H9 (cell line): ENCODE measurements at regions not wholly inside any gene's neighbourhood (a gene's known extent, or its start where the extent isn't known, plus 50 kb on each side); places are given as distances from the start of the nearest gene placed in this dataset.

Source experiments
- DNase-seq: peaks from one replicate; pipeline ENCODE4 v3.0.0-alpha.2; 2017
- H2AFZ ChIP-seq: one replicate; pipeline ENCODE4 v1.6.1; 2013; ENCODE audit warnings: mild to moderate bottlenecking, low read length, control low read depth, moderate library complexity
- H2AK5ac ChIP-seq: 2 replicates; pipeline ENCODE4 v1.6.1; 2013; ENCODE audit warnings: low read length, control low read depth, mixed read lengths; ENCODE audit not compliant: insufficient read length
- H2BK120ac ChIP-seq: one replicate; pipeline ENCODE4 v1.6.1; 2013; ENCODE audit warnings: low read depth, mild to moderate bottlenecking, low read length, control low read depth, inconsistent platforms; ENCODE audit not compliant: poor library complexity, severe bottlenecking
- H2BK12ac ChIP-seq: 2 replicates; pipeline ENCODE4 v1.6.1; 2013; ENCODE audit warnings: low read length, control low read depth, mixed read lengths, low read depth; ENCODE audit not compliant: insufficient read length
- H2BK15ac ChIP-seq: 2 replicates; pipeline ENCODE4 v1.6.1; 2013; ENCODE audit warnings: low read depth, low read length, control low read depth
- H2BK20ac ChIP-seq: one replicate; pipeline ENCODE4 v1.6.1; 2013; ENCODE audit warnings: low read depth, mild to moderate bottlenecking, low read length, control low read depth, inconsistent platforms; ENCODE audit not compliant: poor library complexity, severe bottlenecking
- H2BK5ac ChIP-seq: 2 replicates; pipeline ENCODE4 v1.6.1; 2013; ENCODE audit warnings: low read length, control low read depth, mixed read lengths; ENCODE audit not compliant: insufficient read length
- H3K14ac ChIP-seq: 2 replicates; pipeline ENCODE4 v1.6.1; 2013; ENCODE audit warnings: low read length, control low read depth; ENCODE audit not compliant: insufficient read depth
- H3K18ac ChIP-seq: 2 replicates; pipeline ENCODE4 v1.6.1; 2013; ENCODE audit warnings: low read depth, mild to moderate bottlenecking, mixed read lengths, low read length, control low read depth; ENCODE audit not compliant: insufficient read length
- H3K23ac ChIP-seq: 2 replicates; pipeline ENCODE4 v1.6.1; 2013; ENCODE audit warnings: low read length, control low read depth, mixed read lengths, low read depth; ENCODE audit not compliant: insufficient read length
- H3K23me2 ChIP-seq: 2 replicates; pipeline ENCODE4 v1.6.1; 2013; ENCODE audit warnings: low read depth, mild to moderate bottlenecking, mixed read lengths, low read length, control low read depth; ENCODE audit not compliant: insufficient read length, poor library complexity, severe bottlenecking
- H3K27ac ChIP-seq: 2 replicates; pipeline ENCODE4 v1.5.1; 2013; ENCODE audit warnings: low read length, control low read depth, mixed read lengths, low read depth; ENCODE audit not compliant: insufficient read length
- H3K27me3 ChIP-seq: 2 replicates; pipeline ENCODE4 v1.6.1; 2013; ENCODE audit warnings: low read length, control low read depth, inconsistent platforms; ENCODE audit not compliant: insufficient read depth
- H3K4ac ChIP-seq: 2 replicates; pipeline ENCODE4 v1.6.1; 2013; ENCODE audit warnings: low read depth, mild to moderate bottlenecking, control low read depth, inconsistent platforms, low read length, moderate library complexity
- H3K4me1 ChIP-seq: 2 replicates; pipeline ENCODE4 v1.6.1; 2013; ENCODE audit warnings: low read length, control low read depth, inconsistent platforms; ENCODE audit not compliant: insufficient read depth
- H3K4me2 ChIP-seq: 2 replicates; pipeline ENCODE4 v1.6.1; 2013; ENCODE audit warnings: low read length, control low read depth, mixed read lengths; ENCODE audit not compliant: insufficient read length, insufficient read depth
- H3K56ac ChIP-seq: 2 replicates; pipeline ENCODE4 v1.6.1; 2013; ENCODE audit warnings: low read depth, mild to moderate bottlenecking, mixed read lengths, low read length, control low read depth; ENCODE audit not compliant: insufficient read length
- H3K79me1 ChIP-seq: 2 replicates; pipeline ENCODE4 v1.6.1; 2013; ENCODE audit warnings: low read depth, mild to moderate bottlenecking, moderate library complexity, low read length, control low read depth, inconsistent platforms; ENCODE audit not compliant: insufficient read depth, poor library complexity, severe bottlenecking
- H3K79me2 ChIP-seq: 2 replicates; pipeline ENCODE4 v1.6.1; 2013; ENCODE audit warnings: low read length, control low read depth, inconsistent platforms; ENCODE audit not compliant: insufficient read depth
- H3K9ac ChIP-seq: 2 replicates; pipeline ENCODE4 v1.6.1; 2013; ENCODE audit warnings: low read length, control low read depth, mixed read lengths; ENCODE audit not compliant: insufficient read length; ENCODE audit errors: extremely low read depth
- H3K9me3 ChIP-seq: one replicate; pipeline ENCODE4 v1.6.1; 2013; ENCODE audit warnings: low read depth, low read length, inconsistent platforms; ENCODE audit not compliant: control insufficient read depth
- H3T11ph ChIP-seq: one replicate; pipeline ENCODE4 v1.6.1; 2013; ENCODE audit warnings: mild to moderate bottlenecking, low read length, control low read depth, inconsistent platforms
- H4K20me1 ChIP-seq: one replicate; pipeline ENCODE4 v1.6.1; 2013; ENCODE audit not compliant: control insufficient read depth, insufficient read length, insufficient read depth
- H4K5ac ChIP-seq: 2 replicates; pipeline ENCODE4 v1.6.1; 2013; ENCODE audit warnings: low read depth, mild to moderate bottlenecking, mixed read lengths, low read length, control low read depth; ENCODE audit not compliant: insufficient read length
- H4K8ac ChIP-seq: replicated peaks from 2 replicates; pipeline ENCODE4 v1.6.1; 2013; ENCODE audit warnings: low read length, control low read depth, mixed read lengths, low read depth; ENCODE audit not compliant: insufficient read length
- H4K91ac ChIP-seq: 2 replicates; pipeline ENCODE4 v1.6.1; 2013; ENCODE audit warnings: low read depth, mild to moderate bottlenecking, moderate library complexity, mixed read lengths, low read length, control low read depth; ENCODE audit not compliant: insufficient read length
- H3K27ac Mint-ChIP-seq, 3 experiments: 2 replicates in 2 of 3; 3 replicates in 1 of 3; pipeline ENCODE4 v1.8.0; 2020 to 2021; ENCODE audit warnings: mixed read lengths in 3 of 3, mild to moderate bottlenecking in 1 of 3, moderate library complexity in 1 of 3
- H3K27me3 Mint-ChIP-seq: 2 replicates; pipeline ENCODE4 v1.8.0; 2021; ENCODE audit warnings: low read depth, mild to moderate bottlenecking, moderate library complexity, mixed read lengths
- H3K36me3 Mint-ChIP-seq, 3 experiments: 2 replicates in 2 of 3; 3 replicates in 1 of 3; pipeline ENCODE4 v1.8.0; 2020 to 2021; ENCODE audit warnings: low read depth in 3 of 3, mixed read lengths in 3 of 3; ENCODE audit not compliant: insufficient read depth in 1 of 3
- H3K4me1 Mint-ChIP-seq, 2 experiments: 2 replicates each; pipeline ENCODE4 v1.8.0; 2020; ENCODE audit warnings: mixed read lengths in 2 of 2
- H3K4me3 Mint-ChIP-seq, 2 experiments: 2 replicates in 1 of 2; 3 replicates in 1 of 2; pipeline ENCODE4 v1.8.0; 2020 to 2021; ENCODE audit warnings: mild to moderate bottlenecking in 2 of 2, mixed read lengths in 2 of 2, moderate library complexity in 1 of 2
- H3K9me3 Mint-ChIP-seq, 2 experiments: 2 replicates in 1 of 2; 3 replicates in 1 of 2; pipeline ENCODE4 v1.8.0; 2020; ENCODE audit warnings: mild to moderate bottlenecking in 2 of 2, mixed read lengths in 2 of 2, moderate library complexity in 1 of 2
- WGBS: extraction: QIAGEN DNeasy Blood & Tissue Kit; methylation state at CpG from one replicate; pipeline ENCODE4 v1.1.7; 2013; ENCODE audit warnings: missing lambda C conversion rate, low lambda C conversion rate, mixed read lengths; ENCODE audit not compliant: insufficient read length; ENCODE audit errors: extremely low coverage; 5-methylcytosine and 5-hydroxymethylcytosine counted together
- TF ChIP-seq, protein P1 (sequence below): fragments of 200-600 bp; sonication (generic); conservative IDR thresholded peaks from 3 replicates; pipeline ENCODE4 v1.8.0; 2021; ENCODE audit warnings: antibody characterized with exemption, mild to moderate bottlenecking

DNA sequence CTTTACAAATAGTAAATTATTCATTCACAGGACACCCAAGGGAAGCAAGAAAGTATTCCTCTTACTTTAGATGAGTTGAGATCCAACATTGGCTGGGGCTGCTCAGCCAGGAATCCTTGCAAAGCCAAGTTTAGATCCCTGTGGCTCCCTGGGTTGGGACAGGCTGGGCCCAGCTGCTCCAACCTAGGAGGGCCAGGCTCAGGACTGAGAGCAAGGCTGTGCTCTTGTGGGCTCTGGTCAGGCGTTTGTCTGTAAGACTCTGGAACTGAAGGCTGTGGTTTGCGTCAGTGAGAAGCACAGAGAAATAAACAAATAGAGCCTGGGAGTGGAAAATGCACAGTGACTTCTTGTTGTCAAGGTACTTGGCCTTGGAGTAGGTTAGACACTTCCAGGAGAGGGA lies 53.2 kb upstream of the TMEM273 start:
- DNase-seq = no peak
- Histone ChIP-seq H3K4ac (no peak overlapping the region), H3K14ac (no peak overlapping the region), H4K8ac (no peak overlapping the region), H3K56ac (no peak overlapping the region), H3K4me2 (no peak overlapping the region), H2AFZ (no peak overlapping the region), H2BK12ac (no peak overlapping the region), H3K79me1 (no peaks in the 10 kb centered on the region), H4K5ac (no peak overlapping the region), H2AK5ac (no peak overlapping the region), H3K9me3 (no peaks in the 10 kb centered on the region), H2BK120ac (no peak overlapping the region), H2BK20ac (no peak overlapping the region), H3K23ac (no peak overlapping the region), H3K79me2 (no peaks in the 10 kb centered on the region), H4K91ac (no peak overlapping the region), H3K23me2 (no peaks in the 10 kb centered on the region), H3K27me3 (peaks cover 15% of the 10 kb centered on the region; the same call in 1 of the 2 replicates), H2BK5ac (no peak overlapping the region), H3K4me1 (no peaks in the 10 kb centered on the region; the same call in 1 of the 2 replicates), H3K27ac (no peak overlapping the region), H3K18ac (no peak overlapping the region), H3K9ac (no peak overlapping the region), H2BK15ac (no peak overlapping the region), H3T11ph (no peak overlapping the region), H4K20me1 (no peaks in the 10 kb centered on the region)
- Mint-ChIP-seq H3K4me3 (no peak overlapping the region), H3K36me3 (no peaks in the 10 kb centered on the region; a peak in 1 of 7 replicates), H3K9me3 (no peaks in the 10 kb centered on the region), H3K4me1 (peaks cover 15% of the 10 kb centered on the region in 2 experiments), H3K27ac (no peak overlapping the region), H3K27me3 (peaks cover 95% of the 10 kb centered on the region)
- TF ChIP-seq, protein P1, sequence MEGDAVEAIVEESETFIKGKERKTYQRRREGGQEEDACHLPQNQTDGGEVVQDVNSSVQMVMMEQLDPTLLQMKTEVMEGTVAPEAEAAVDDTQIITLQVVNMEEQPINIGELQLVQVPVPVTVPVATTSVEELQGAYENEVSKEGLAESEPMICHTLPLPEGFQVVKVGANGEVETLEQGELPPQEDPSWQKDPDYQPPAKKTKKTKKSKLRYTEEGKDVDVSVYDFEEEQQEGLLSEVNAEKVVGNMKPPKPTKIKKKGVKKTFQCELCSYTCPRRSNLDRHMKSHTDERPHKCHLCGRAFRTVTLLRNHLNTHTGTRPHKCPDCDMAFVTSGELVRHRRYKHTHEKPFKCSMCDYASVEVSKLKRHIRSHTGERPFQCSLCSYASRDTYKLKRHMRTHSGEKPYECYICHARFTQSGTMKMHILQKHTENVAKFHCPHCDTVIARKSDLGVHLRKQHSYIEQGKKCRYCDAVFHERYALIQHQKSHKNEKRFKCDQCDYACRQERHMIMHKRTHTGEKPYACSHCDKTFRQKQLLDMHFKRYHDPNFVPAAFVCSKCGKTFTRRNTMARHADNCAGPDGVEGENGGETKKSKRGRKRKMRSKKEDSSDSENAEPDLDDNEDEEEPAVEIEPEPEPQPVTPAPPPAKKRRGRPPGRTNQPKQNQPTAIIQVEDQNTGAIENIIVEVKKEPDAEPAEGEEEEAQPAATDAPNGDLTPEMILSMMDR = no peak
- WGBS = no CpG with 5 or more reads among the region's 2 CpGs
